HCT116 (cell line): ENCODE measurements at regions not wholly inside any gene's neighbourhood (a gene's known extent, or its start where the extent isn't known, plus 50 kb on each side); places are given as distances from the start of the nearest gene placed in this dataset.

ENCODE experiments used
- ATAC-seq: fragments of 200-7000 bp; cut with Tn5 transposase; 2 replicates; pipeline ENCODE4 v1.9.1; 2020; ENCODE audit warnings: mild to moderate bottlenecking, moderate library complexity
- BruUV-seq: library from RNA; stranded (reverse); fragments of 400-500 nt; replicated peaks from 2 replicates; lab custom pipeline; 2021; lab: Mats Ljungman, UMichigan
- CTCF ChIA-PET: fragments of 300-600 bp; sonication (Branson Sonifier 250); formaldehyde crosslinking; loops from one replicate; lab custom pipeline; 2021; ENCODE audit warnings: antibody characterized with exemption; lab: Charles Lee
- POLR2A ChIA-PET: fragments of 300-600, 350-600 bp; sonication (Branson Sonifier 250); formaldehyde crosslinking; loops from one replicate; lab custom pipeline; 2021; ENCODE audit warnings: antibody characterized with exemption; lab: Charles Lee
- RAD21 ChIA-PET, 2 experiments: fragments of 300-600 bp; sonication (Branson Sonifier 250); formaldehyde crosslinking; loops; one replicate each; lab custom pipeline; 2023; ENCODE audit warnings: low total read pairs in 2 of 2; ENCODE audit not compliant: uncharacterized antibody in 2 of 2, unreplicated experiment in 2 of 2, low non-redundant PET in 1 of 2; lab: Charles Lee
- DNase-seq: peaks from one replicate; pipeline ENCODE4 v3.0.0-alpha.2; 2010; ENCODE audit warnings: low read depth, low spot score
- H2AFZ ChIP-seq: fragments of 200-600 bp; shearing (Covaris generic), sonication (generic); 2 replicates; pipeline ENCODE4 v1.6.1; 2017; ENCODE audit warnings: low read depth, mixed run types, mixed read lengths, antibody characterized with exemption, low read length; ENCODE audit not compliant: poor library complexity, severe bottlenecking
- H3K27ac ChIP-seq: 2 replicates; pipeline ENCODE4 v1.5.1; 2012; ENCODE audit warnings: low read depth, low read length
- H3K27me3 ChIP-seq: fragments of 200-600 bp; sonication (generic); 2 replicates; pipeline ENCODE4 v1.6.1; 2016; ENCODE audit warnings: mixed run types, low read length, mixed read lengths; ENCODE audit not compliant: insufficient read depth
- H3K36me3 ChIP-seq, 2 experiments: fragments of 200-500 bp in 1 of 2; fragments of 200-600 bp in 1 of 2; sonication (Bioruptor generic) in 1 of 2; sonication (generic) in 1 of 2; 2 replicates each; pipeline versions ENCODE4 v1.5.1 to v1.6.1; 2014 to 2016; ENCODE audit warnings: low read length in 2 of 2, inconsistent platforms in 1 of 2, mixed read lengths in 1 of 2, mixed run types in 1 of 2; ENCODE audit not compliant: insufficient read depth in 2 of 2, control insufficient read depth in 1 of 2
- H3K4me1 ChIP-seq, 2 experiments: fragments of 200-600 bp in 1 of 2; sonication (generic) in 1 of 2; 2 replicates each; pipeline versions ENCODE4 v1.5.1 to v1.6.1; 2012 to 2017; ENCODE audit warnings: low read length in 2 of 2, inconsistent platforms in 1 of 2, mild to moderate bottlenecking in 1 of 2, mixed read lengths in 1 of 2, mixed run types in 1 of 2, moderate library complexity in 1 of 2; ENCODE audit not compliant: insufficient read depth in 2 of 2, control insufficient read depth in 1 of 2
- H3K4me2 ChIP-seq: fragments of 200-600 bp; sonication (generic); 2 replicates; pipeline ENCODE4 v1.6.1; 2017; ENCODE audit warnings: mixed run types, low read length, mixed read lengths
- H3K4me3 ChIP-seq, 2 experiments: fragments of 200-600 bp in 1 of 2; sonication (generic) in 1 of 2; replicated peaks in 1 of 2; 2 replicates each; pipeline ENCODE4 v1.5.1; 2011 to 2016; ENCODE audit warnings: low read length in 2 of 2, control low read depth in 1 of 2, low read depth in 1 of 2, mild to moderate bottlenecking in 1 of 2, mixed read lengths in 1 of 2, mixed run types in 1 of 2
- H3K79me2 ChIP-seq: fragments of 200-600 bp; sonication (generic); 2 replicates; pipeline ENCODE4 v1.6.1; 2017; ENCODE audit warnings: mild to moderate bottlenecking, mixed run types, low read length, moderate library complexity, mixed read lengths; ENCODE audit not compliant: insufficient read depth
- H3K9ac ChIP-seq: fragments of 200-600 bp; sonication (generic); 2 replicates; pipeline ENCODE4 v1.6.1; 2016; ENCODE audit warnings: low read length, mixed read lengths
- H3K9me2 ChIP-seq: fragments of 200-600 bp; sonication (generic), shearing (Covaris generic); 2 replicates; pipeline ENCODE4 v1.6.1; 2017; ENCODE audit warnings: mixed run types, mild to moderate bottlenecking, moderate library complexity; ENCODE audit not compliant: insufficient read depth
- H3K9me3 ChIP-seq, 2 experiments: fragments of 200-500 bp in 1 of 2; fragments of 200-600 bp in 1 of 2; sonication (Bioruptor generic) in 1 of 2; sonication (generic) in 1 of 2; 2 replicates each; pipeline ENCODE4 v1.6.1; 2014 to 2017; ENCODE audit warnings: low read length in 2 of 2, mixed read lengths in 2 of 2, inconsistent platforms in 1 of 2, low read depth in 1 of 2, mild to moderate bottlenecking in 1 of 2, mixed run types in 1 of 2, moderate library complexity in 1 of 2; ENCODE audit not compliant: control insufficient read depth in 1 of 2, insufficient read depth in 1 of 2
- H4K20me1 ChIP-seq: fragments of 200-600 bp; sonication (generic), shearing (Covaris generic); 2 replicates; pipeline ENCODE4 v1.6.1; 2017; ENCODE audit warnings: mixed run types, mild to moderate bottlenecking, moderate library complexity; ENCODE audit not compliant: insufficient read depth
- ATF3 ChIP-seq: IDR thresholded peaks from 2 replicates; pipeline ENCODE4 v1.6.1; 2012
- CBX3 ChIP-seq: IDR thresholded peaks from 2 replicates; pipeline ENCODE4 v1.6.1; 2012; ENCODE audit warnings: low read depth
- CEBPB ChIP-seq: IDR thresholded peaks from 2 replicates; pipeline ENCODE4 v1.6.1; 2012; ENCODE audit warnings: low read depth
- CTCF ChIP-seq, 3 experiments: fragments of 200-600 bp in 1 of 3; sonication (generic) in 1 of 3; IDR thresholded peaks in 2 of 3; conservative IDR thresholded peaks in 1 of 3; 2 replicates each; pipeline ENCODE4 v1.5.1; 2012 to 2017; ENCODE audit warnings: low read depth in 2 of 3, low read length in 2 of 3, antibody characterized with exemption in 1 of 3, borderline replicate concordance in 1 of 3, control low read depth in 1 of 3, mild to moderate bottlenecking in 1 of 3, mixed read lengths in 1 of 3, mixed run types in 1 of 3, moderate library complexity in 1 of 3; ENCODE audit not compliant: insufficient read depth in 1 of 3
- EGR1 ChIP-seq: IDR thresholded peaks from 2 replicates; pipeline ENCODE4 v1.6.1; 2012; ENCODE audit warnings: low read depth
- ELF1 ChIP-seq: IDR thresholded peaks from 2 replicates; pipeline ENCODE4 v1.6.1; 2012; ENCODE audit warnings: low read depth, borderline replicate concordance
- FOSL1 ChIP-seq: IDR thresholded peaks from 2 replicates; pipeline ENCODE4 v1.6.1; 2012; ENCODE audit warnings: low read depth
- JUND ChIP-seq: IDR thresholded peaks from 2 replicates; pipeline ENCODE4 v1.6.1; 2012
- MAX ChIP-seq: IDR thresholded peaks from 2 replicates; pipeline ENCODE4 v1.6.1; 2012
- POLR2A ChIP-seq: IDR thresholded peaks from 2 replicates; pipeline ENCODE4 v1.7.0; 2011; ENCODE audit warnings: borderline replicate concordance; ENCODE audit not compliant: insufficient read depth, insufficient read length; ENCODE audit errors: extremely low read depth
- REST ChIP-seq: IDR thresholded peaks from 2 replicates; pipeline ENCODE4 v1.6.1; 2012; ENCODE audit warnings: low read depth
- SIN3A ChIP-seq: IDR thresholded peaks from 2 replicates; pipeline ENCODE4 v1.6.1; 2012; ENCODE audit warnings: low read depth
- SP1 ChIP-seq: IDR thresholded peaks from 2 replicates; pipeline ENCODE4 v1.6.1; 2012; ENCODE audit warnings: low read depth
- SRF ChIP-seq: IDR thresholded peaks from 2 replicates; pipeline ENCODE4 v1.6.1; 2012; ENCODE audit warnings: low read depth
- ZFX ChIP-seq: fragments of 450-650 bp; IDR thresholded peaks from 2 replicates; pipeline ENCODE4 v1.6.1; 2017
- ZNF274 ChIP-seq: fragments of 200-500 bp; sonication (Bioruptor generic); IDR thresholded peaks from 2 replicates; pipeline ENCODE4 v1.6.1; 2014; ENCODE audit warnings: mild to moderate bottlenecking, low read depth, low read length, inconsistent platforms
- intact Hi-C: fragments of 100-400 bp; cut with micrococcal nuclease; formaldehyde crosslinking; loops from 2 replicates; pipeline ENCODE4 v1.10.0; 2022

GRCh38 chr2:100629309-100629708, 66.5 kb downstream of the PDCL3 start:
- Histone ChIP-seq H2AFZ (no peak overlapping the region), H3K4me3 (no peak overlapping the region), H3K4me1 (no peaks in the 10 kb centered on the region), H3K4me2 (no peak overlapping the region), H3K9ac (no peak overlapping the region), H3K9me2 (no peaks in the 10 kb centered on the region), H3K36me3 (no peaks in the 10 kb centered on the region), H3K27ac (no peak overlapping the region), H3K79me2 (no peaks in the 10 kb centered on the region), H3K9me3 (no peaks in the 10 kb centered on the region), H4K20me1 (no peaks in the 10 kb centered on the region)
- no peak for DNase-seq
- intact Hi-C loops: no loop called here
- ChIA-PET RAD21 (no interaction called here), POLR2A (no interaction called here), CTCF (no interaction called here)
- ATAC-seq: no peak
- BruUV-seq: no TSS peak
- TF ChIP-seq ZNF274 (no peak), REST (no peak), ELF1 (no peak), MAX (no peak), CTCF (IDR thresholded peaks at IDR 0.05 in 2 of 3, conservative IDR thresholded peaks at IDR 0.05 in 1 of 3; ENCODE audit: borderline replicate concordance in 1 of 3, insufficient read depth in 1 of 3, low read depth in 2 of 3, low read length in 2 of 3) (no peak), CEBPB (no peak), SRF (no peak), POLR2A (no peak), EGR1 (no peak), ATF3 (no peak), JUND (no peak), FOSL1 (no peak), ZFX (no peak), SIN3A (no peak), SP1 (no peak), CBX3 (no peak)
- TF ChIP-seq, all 23 proteins: peak for 0
- H3K27me3 ChIP-seq: no peaks in the 10 kb centered on the region
